HepG2 (cell line): ENCODE measurements at regions not wholly inside any gene's neighbourhood (a gene's known extent, or its start where the extent isn't known, plus 50 kb on each side); places are given as distances from the start of the nearest gene placed in this dataset.

Experiments
- ATAC-seq: fragments of 200-7000 bp; cut with Tn5 transposase; 3 replicates; pipeline ENCODE4 v1.9.1; 2020; ENCODE audit warnings: mild to moderate bottlenecking, moderate library complexity
- BruUV-seq: library from RNA; stranded (reverse); fragments of 400-500 nt; replicated peaks from 2 replicates; lab custom pipeline; 2021; lab: Mats Ljungman, UMichigan
- CTCF ChIA-PET: fragments of 300-600 bp; formaldehyde crosslinking; extraction: SDS; loops from one replicate; lab custom pipeline; 2021; ENCODE audit warnings: low total read pairs, inconsistent platforms, low intra/inter-chr PET ratio; lab: Yijun Ruan, JAX
- POLR2A ChIA-PET: fragments of 350-600 bp; sonication (Branson Sonifier 250); formaldehyde crosslinking; loops from one replicate; lab custom pipeline; 2020; ENCODE audit warnings: antibody characterized with exemption, inconsistent platforms; lab: Yijun Ruan, JAX
- DNase-seq: peaks from one replicate; pipeline ENCODE4 v3.0.0-alpha.2; 2015; ENCODE audit warnings: low spot score
- FAIRE-seq: peaks from 3 replicates; lab custom pipeline; 2011; peaks lifted over from hg19 to GRCh38; lab: Jason Lieb, UNC
- H2AFZ ChIP-seq: one replicate; pipeline ENCODE4 v1.6.1; 2011; ENCODE audit warnings: low read length, inconsistent platforms
- H3K27ac ChIP-seq: fragments of 300-600 bp; 3 replicates; pipeline ENCODE4 v1.8.0; 2011; ENCODE audit warnings: mixed run types, mild to moderate bottlenecking, mixed read lengths, low read length, inconsistent platforms; ENCODE audit not compliant: insufficient read depth; ENCODE audit errors: extremely low read length
- H3K27me3 ChIP-seq, 2 experiments: fragments of 200-600 bp in 1 of 2; 2 replicates in 1 of 2; 3 replicates in 1 of 2; pipeline versions ENCODE4 v1.6.0 to v1.8.0; 2011; ENCODE audit warnings: low read length in 2 of 2, mild to moderate bottlenecking in 2 of 2, moderate library complexity in 2 of 2, inconsistent platforms in 1 of 2; ENCODE audit not compliant: insufficient read depth in 2 of 2, control insufficient read depth in 1 of 2
- H3K36me3 ChIP-seq, 2 experiments: fragments of 200-600 bp in 1 of 2; replicated peaks in 1 of 2; 2 replicates in 1 of 2; 3 replicates in 1 of 2; pipeline versions ENCODE4 v1.5.1 to v1.8.0; 2011; ENCODE audit warnings: low read length in 2 of 2, inconsistent platforms in 1 of 2; ENCODE audit not compliant: insufficient read depth in 2 of 2, control insufficient read depth in 1 of 2
- H3K4me1 ChIP-seq: 2 replicates; pipeline ENCODE4 v1.5.1; 2012; ENCODE audit warnings: low read length, inconsistent platforms; ENCODE audit not compliant: insufficient read depth
- H3K4me2 ChIP-seq: 2 replicates; pipeline ENCODE4 v1.6.0; 2011; ENCODE audit warnings: low read depth, low read length, inconsistent platforms
- H3K4me3 ChIP-seq, 3 experiments: fragments of 200-600 bp in 1 of 3; sonication (generic), shearing (Covaris generic) in 1 of 3; replicated peaks in 1 of 3; 2 replicates each; pipeline ENCODE4 v1.5.1; 2011 to 2016; ENCODE audit warnings: low read length in 3 of 3, inconsistent platforms in 2 of 3, low read depth in 2 of 3, mild to moderate bottlenecking in 2 of 3, control low read depth in 1 of 3, mixed read lengths in 1 of 3; ENCODE audit not compliant: insufficient read depth in 1 of 3
- H3K79me2 ChIP-seq: one replicate; pipeline ENCODE4 v1.6.1; 2011; ENCODE audit warnings: low read length, inconsistent platforms; ENCODE audit not compliant: insufficient read depth
- H3K9ac ChIP-seq: 2 replicates; pipeline ENCODE4 v1.6.0; 2011; ENCODE audit warnings: mild to moderate bottlenecking, low read depth, low read length, inconsistent platforms; ENCODE audit not compliant: insufficient read depth
- H3K9me3 ChIP-seq: 2 replicates; pipeline ENCODE4 v1.5.1; 2012; ENCODE audit warnings: mild to moderate bottlenecking, low read length
- H4K20me1 ChIP-seq: 2 replicates; pipeline ENCODE4 v1.6.0; 2011; ENCODE audit warnings: inconsistent platforms, mild to moderate bottlenecking, low read length, moderate library complexity; ENCODE audit not compliant: insufficient read depth
- ARID4A ChIP-seq: sonication (generic); formaldehyde crosslinking; IDR thresholded peaks from 2 replicates; pipeline ENCODE4 v1.5.0; 2020; ENCODE audit warnings: mild to moderate bottlenecking, missing genetic modification reagents, borderline replicate concordance
- CERS6 ChIP-seq: sonication (generic); formaldehyde crosslinking; IDR thresholded peaks from 2 replicates; pipeline ENCODE4 v1.5.0; 2020; ENCODE audit warnings: missing genetic modification reagents
- EEA1 ChIP-seq: sonication (generic); formaldehyde crosslinking; IDR thresholded peaks from 2 replicates; pipeline ENCODE4 v1.5.1; 2020; ENCODE audit warnings: mild to moderate bottlenecking, missing genetic modification reagents, borderline replicate concordance
- EZH2 ChIP-seq: conservative IDR thresholded peaks from 2 replicates; pipeline ENCODE4 v1.6.1; 2012; ENCODE audit warnings: mild to moderate bottlenecking, low read depth, low read length, moderate library complexity
- KAT7 ChIP-seq: IDR thresholded peaks from 2 replicates; pipeline ENCODE4 v1.6.1; 2018; ENCODE audit warnings: borderline replicate concordance, missing compliant biosample characterization
- KLF6 ChIP-seq: IDR thresholded peaks from 2 replicates; pipeline ENCODE4 v1.8.0; 2016; ENCODE audit warnings: missing biosample characterization, missing genetic modification reagents
- MIER2 ChIP-seq: IDR thresholded peaks from 2 replicates; pipeline ENCODE4 v1.6.1; 2016; ENCODE audit warnings: missing biosample characterization, missing genetic modification reagents
- PREB ChIP-seq: sonication (generic); formaldehyde crosslinking; IDR thresholded peaks from 2 replicates; pipeline ENCODE4 v1.4.0; 2020; ENCODE audit warnings: missing genetic modification reagents
- SOX13 ChIP-seq, 3 experiments: fragments of 450-650 bp in 1 of 3; sonication (generic) in 1 of 3; formaldehyde crosslinking in 1 of 3; IDR thresholded peaks in 2 of 3; conservative IDR thresholded peaks in 1 of 3; 2 replicates each; pipeline versions ENCODE4 v1.5.0 to v1.6.1; 2016 to 2020; ENCODE audit warnings: antibody characterized with exemption in 1 of 3, mild to moderate bottlenecking in 1 of 3, missing compliant biosample characterization in 1 of 3, missing genetic modification reagents in 1 of 3, moderate library complexity in 1 of 3
- SP4 ChIP-seq: sonication (generic); formaldehyde crosslinking; IDR thresholded peaks from 2 replicates; pipeline ENCODE4 v1.8.1; 2023; ENCODE audit warnings: mild to moderate bottlenecking, missing genetic modification reagents
- TEF ChIP-seq: sonication (generic); formaldehyde crosslinking; IDR thresholded peaks from 2 replicates; pipeline ENCODE4 v1.5.0; 2020; ENCODE audit warnings: missing genetic modification reagents
- ZNF235 ChIP-seq: sonication (generic); formaldehyde crosslinking; IDR thresholded peaks from 2 replicates; pipeline ENCODE4 v1.8.1; 2023; ENCODE audit warnings: mild to moderate bottlenecking, missing genetic modification reagents, borderline replicate concordance
- ZNF414 ChIP-seq: sonication (generic); formaldehyde crosslinking; IDR thresholded peaks from 2 replicates; pipeline ENCODE4 v1.5.0; 2020; ENCODE audit warnings: missing genetic modification reagents
- ZNF547 ChIP-seq: sonication (generic); formaldehyde crosslinking; IDR thresholded peaks from 2 replicates; pipeline ENCODE4 v1.5.1; 2020; ENCODE audit warnings: mild to moderate bottlenecking, missing genetic modification reagents
- ZNF557 ChIP-seq: sonication (generic); formaldehyde crosslinking; IDR thresholded peaks from 2 replicates; pipeline ENCODE4 v1.4.0; 2020; ENCODE audit warnings: missing genetic modification reagents
- ZNF780A ChIP-seq: sonication (generic); formaldehyde crosslinking; IDR thresholded peaks from 2 replicates; pipeline ENCODE4 v1.8.0; 2022; ENCODE audit warnings: mild to moderate bottlenecking, missing genetic modification reagents, moderate library complexity
- ZSCAN9 ChIP-seq: IDR thresholded peaks from 2 replicates; pipeline ENCODE4 v1.6.1; 2016; ENCODE audit warnings: borderline replicate concordance
- WGBS: methylation state at CpG from one replicate; pipeline ENCODE4 v1.1.6; 2017; ENCODE audit warnings: low lambda C conversion rate; 5-methylcytosine and 5-hydroxymethylcytosine counted together
- in situ Hi-C: cut with HindIII; loops from 2 replicates; pipeline ENCODE4 v1.10.0; 2017; ENCODE audit warnings: low pct_unique_long_range_greater_than_20kb; ENCODE audit not compliant: extremely low pct_ligation_motif_present
- intact Hi-C: fragments of 100-400 bp; cut with micrococcal nuclease; formaldehyde crosslinking; loops from one replicate; pipeline ENCODE4 v1.10.0; 2022; ENCODE audit not compliant: unreplicated experiment

- no peak for TF ChIP-seq ARID4A
- TF ChIP-seq ZNF547 (CRISPR knock-in tag): no peak
- TF ChIP-seq MIER2: no peak
- no peak for TF ChIP-seq EZH2
- no peak for TF ChIP-seq TEF
- TF ChIP-seq EEA1 (CRISPR knock-in tag): no peak
Measured at GRCh38 chr2:196334710-196335109, 163.3 kb upstream of the STK17B start (continued).

GRCh38 chr2:196335221-196335634 is 163.8 kb upstream of the STK17B start:
- Histone ChIP-seq H3K9me3 (no peaks in the 10 kb centered on the region), H3K36me3 (no peaks in the 10 kb centered on the region), H3K4me2 (no peak overlapping the region), H3K4me1 (no peaks in the 10 kb centered on the region), H3K27ac (no peak overlapping the region), H4K20me1 (no peaks in the 10 kb centered on the region), H3K4me3 (no peak overlapping the region), H3K79me2 (no peaks in the 10 kb centered on the region), H3K27me3 (no peaks in the 10 kb centered on the region), H3K9ac (no peak overlapping the region), H2AFZ (no peak overlapping the region)
- ChIA-PET CTCF (interaction anchor here (1.5 kb wide), 1 partner anchor 204 kb away, joined by 3 read pairs; no protein-coding TSS in a partner anchor), POLR2A (no interaction called here)
- ATAC-seq: no peak
- FAIRE-seq: no peak
- no TSS peak for BruUV-seq
- intact Hi-C loops (no loop called here), in situ Hi-C loops (loop anchor here (5.0 kb wide), 1 partner anchor 203 kb away; no protein-coding TSS in a partner anchor)
- 2% methylated on average over 6 of the region's 6 CpGs for WGBS
- no peak for DNase-seq
- TF ChIP-seq ZNF557 (CRISPR knock-in tag) (no peak), ZNF235 (CRISPR knock-in tag) (no peak), KLF6 (no peak), ZNF414 (CRISPR knock-in tag) (no peak), SOX13 (IDR thresholded peaks at IDR 0.05) (no peak), SOX13 (CRISPR knock-in tag; conservative IDR thresholded peaks at IDR 0.05 in 1 of 2, IDR thresholded peaks at IDR 0.05 in 1 of 2) (no peak), CERS6 (CRISPR knock-in tag) (no peak), ZNF780A (CRISPR knock-in tag) (no peak), SP4 (CRISPR knock-in tag) (no peak), ZSCAN9 (CRISPR knock-in tag) (no peak), PREB (CRISPR knock-in tag) (no peak), KAT7 (CRISPR knock-in tag) (no peak)
